Stimulated activated CD8-positive, alpha-beta memory T cell treated with anti-CD3 and anti-CD28 coated beads, Interleukin-7, amount 100 ng/mL, for 48 hours (primary cell): ENCODE measurements at regions not wholly inside any gene's neighbourhood (a gene's known extent, or its start where the extent isn't known, plus 50 kb on each side); places are given as distances from the start of the nearest gene placed in this dataset.

Experiments
- DNase-seq, 2 donors: peaks; one replicate each; pipeline ENCODE4 v3.0.0-alpha.2; 2020; ENCODE audit warnings: low read depth in 1 of 2; ENCODE audit errors: extremely low read depth in 1 of 2

GRCh38 chr3:101095693-101096430 lies 102.6 kb upstream of the ABI3BP start:
- no peak for DNase-seq

DNA sequence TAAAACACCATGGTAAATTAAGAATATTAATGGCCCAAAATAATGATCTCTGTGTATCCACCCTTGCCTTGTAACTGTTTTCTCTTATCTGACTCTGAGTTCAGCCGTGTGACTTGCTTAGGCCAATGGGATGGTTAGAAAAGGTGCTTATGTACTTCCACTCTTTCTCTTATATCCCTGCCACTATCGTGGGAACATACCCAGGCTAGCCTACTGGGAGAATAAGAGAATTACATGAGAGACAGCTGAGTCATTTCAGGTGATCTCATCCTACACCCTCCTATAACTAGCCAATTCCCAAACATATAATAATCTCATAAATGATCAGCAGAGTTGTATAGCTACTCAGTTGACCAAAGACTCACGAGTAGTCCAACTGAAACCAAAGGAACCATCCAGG lies 98.3 kb upstream of the ABI3BP start:
- no peak for DNase-seq

- no peak for DNase-seq
Measured at GRCh38 chr3:101085752-101086151, 92.5 kb upstream of the ABI3BP start.

DNA sequence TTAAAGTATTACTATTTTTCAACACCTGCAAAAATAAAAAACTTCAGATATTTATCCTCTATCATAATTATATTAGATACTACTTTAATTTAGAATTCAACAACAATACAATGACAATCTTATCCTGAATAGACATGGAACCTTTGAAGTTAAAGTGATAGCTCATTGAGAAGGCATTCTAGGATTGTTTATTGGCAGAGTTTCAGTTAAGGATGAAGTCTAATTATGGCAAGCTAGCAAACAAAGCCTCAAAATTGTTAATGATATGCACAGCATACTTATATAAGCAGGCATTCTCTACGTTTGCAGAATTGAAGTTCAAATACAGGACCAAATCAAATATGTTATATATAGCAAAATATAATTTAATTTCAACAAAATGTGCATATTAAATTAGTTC lies 91.2 kb upstream of the ABI3BP start:
- DNase-seq = no peak

DNA sequence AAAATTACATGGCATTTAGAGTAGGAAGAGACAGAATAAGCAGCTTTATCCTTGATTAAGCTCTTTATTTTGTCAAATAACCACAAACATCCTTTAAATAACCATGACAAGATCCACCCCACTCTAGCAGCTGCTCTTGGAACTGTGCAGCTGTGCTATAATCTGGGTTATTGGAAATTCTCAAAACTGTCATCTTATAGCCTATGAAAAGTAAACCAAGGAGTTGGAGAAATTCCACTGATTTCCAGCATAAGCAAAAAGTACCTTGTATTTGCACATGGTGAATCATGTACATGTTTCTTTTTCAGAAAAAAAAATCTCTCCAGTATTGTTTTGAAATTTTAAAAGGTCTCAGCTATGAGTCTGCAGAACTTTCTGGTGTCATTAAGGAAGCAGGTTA lies 88.8 kb upstream of the ABI3BP start:
- no peak for DNase-seq

DNA sequence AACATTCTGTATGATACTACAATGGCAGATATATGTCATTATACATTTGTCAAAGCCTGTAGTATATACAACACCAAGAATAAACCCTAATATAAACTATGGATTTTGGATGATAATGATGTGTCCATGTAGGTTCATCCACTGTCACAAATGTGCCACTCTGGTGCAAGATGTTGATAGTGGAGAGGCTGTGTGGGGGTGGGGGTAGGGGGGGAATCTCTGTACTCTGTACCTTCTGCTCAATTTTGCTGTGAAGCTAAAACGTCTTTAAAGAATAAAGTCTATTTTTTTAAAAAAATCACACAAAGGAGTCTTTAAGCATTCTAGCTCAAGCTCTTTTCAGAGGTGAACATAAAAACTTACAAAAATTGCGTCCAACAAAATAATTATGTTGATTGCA lies 88.2 kb upstream of the ABI3BP start:
- no peak for DNase-seq

DNA sequence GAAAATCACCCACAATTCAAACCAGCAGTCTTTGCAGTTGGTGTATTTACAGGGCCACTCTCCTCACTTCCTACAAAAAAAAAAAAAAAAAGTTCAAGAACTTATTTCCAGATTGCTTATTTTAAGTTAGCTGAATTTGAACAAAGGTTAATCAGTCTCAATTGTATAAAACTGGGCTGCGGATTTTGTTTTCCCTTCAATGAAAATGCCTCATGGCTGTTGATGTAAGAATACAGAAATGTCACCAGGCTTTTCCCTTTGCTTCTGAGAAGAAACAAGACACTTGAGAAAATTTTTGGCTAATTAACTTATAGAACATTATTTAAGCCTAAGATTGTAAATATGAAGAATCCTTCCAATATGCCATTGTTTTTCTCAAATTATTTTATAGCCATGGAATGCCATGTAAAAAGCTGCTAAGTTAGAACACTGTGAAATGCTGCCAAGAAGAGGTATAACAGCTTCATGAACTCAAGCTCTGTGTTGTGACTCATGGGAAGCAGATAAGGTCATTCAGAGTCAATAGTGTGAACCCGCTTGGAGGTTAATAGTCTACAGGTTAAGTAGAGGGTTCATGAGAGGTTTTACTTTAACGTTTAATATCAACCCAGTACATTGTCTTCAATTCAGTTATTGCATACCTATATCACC lies 84.3 kb upstream of the ABI3BP start:
- DNase-seq = no peak

GRCh38 chr3:101074518-101074917 lies 81.3 kb upstream of the ABI3BP start:
- DNase-seq = no peak

DNA sequence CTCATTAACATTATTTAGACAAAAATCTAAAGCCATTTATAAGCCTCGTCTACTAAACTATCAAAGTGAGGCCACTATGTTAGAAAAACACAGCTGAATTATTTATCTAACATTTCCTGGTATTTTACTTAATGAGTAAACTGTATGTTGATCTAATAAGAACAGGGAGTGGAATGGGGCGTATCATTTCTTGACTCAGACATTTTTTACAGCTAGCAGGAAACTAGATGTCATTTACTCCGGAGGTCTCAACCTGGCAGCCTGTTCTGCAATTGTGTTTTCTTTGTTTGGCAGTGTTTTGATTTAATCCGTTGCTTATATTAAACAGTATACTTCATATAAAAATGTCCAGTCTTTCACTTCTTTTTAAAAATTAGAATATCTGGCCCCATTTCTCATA lies 79.1 kb upstream of the ABI3BP start:
- no peak for DNase-seq

GRCh38 chr3:101070799-101071121 lies 77.5 kb upstream of the ABI3BP start:
- DNase-seq = no peak

GRCh38 chr3:101069901-101070798 lies 76.9 kb upstream of the ABI3BP start:
- peak; percentile 17 to 42 for DNase-seq

DNA sequence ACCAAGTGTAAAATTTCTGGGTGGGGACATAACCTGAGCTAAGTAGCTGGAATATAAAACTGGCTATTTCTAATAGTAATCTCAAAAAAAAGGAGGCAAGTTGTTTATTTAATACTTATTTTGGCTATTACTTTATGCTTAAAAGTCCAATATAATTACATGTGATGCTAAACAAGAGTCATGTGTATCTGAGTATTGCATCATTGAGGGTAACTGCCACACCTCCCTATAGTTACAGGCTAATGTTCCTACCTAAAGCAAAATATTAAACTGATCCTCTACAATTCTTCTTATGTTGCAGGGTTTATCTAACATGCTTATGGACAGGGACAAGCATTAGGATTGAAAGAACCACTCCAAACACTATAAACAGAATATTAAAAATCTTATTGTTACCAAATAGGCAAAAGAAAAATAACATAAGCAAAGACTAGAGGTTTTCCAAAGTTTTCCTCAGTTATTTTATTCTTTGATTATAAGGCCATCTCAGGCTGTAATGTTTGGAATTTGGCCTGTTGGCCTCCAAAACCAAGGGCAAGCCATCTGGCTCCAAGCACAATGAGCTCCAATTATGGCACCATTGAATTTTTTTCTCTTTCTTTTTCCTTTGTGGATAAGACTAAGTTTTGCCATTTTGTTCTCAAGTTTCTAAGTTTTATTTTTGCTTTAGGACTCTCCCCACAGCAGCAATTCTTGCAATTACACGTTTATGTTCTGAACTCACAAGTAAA lies 75.8 kb upstream of the ABI3BP start:
- DNase-seq = no peak

- no peak for DNase-seq
Measured at GRCh38 chr3:101066711-101067129, 73.5 kb upstream of the ABI3BP start.

DNA sequence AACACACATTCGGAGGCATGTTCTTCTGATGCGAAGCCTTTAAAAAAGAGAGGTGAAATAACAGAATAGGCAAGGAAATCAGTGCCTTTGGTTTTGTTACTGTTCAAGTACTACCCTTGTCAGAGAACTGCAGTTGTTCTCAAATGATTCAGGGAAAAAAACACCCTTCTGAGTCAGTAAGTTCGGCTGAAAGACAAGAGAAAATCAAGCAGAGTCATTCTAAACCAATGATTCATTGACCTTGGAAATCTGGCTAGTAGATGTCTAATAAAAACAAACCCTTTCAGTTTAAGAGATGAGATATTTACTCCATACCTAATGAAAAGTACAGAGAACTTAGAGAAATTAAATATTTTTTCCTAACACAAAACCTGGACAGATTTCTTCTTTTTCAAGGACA lies 72.7 kb upstream of the ABI3BP start:
- DNase-seq = no peak

DNA sequence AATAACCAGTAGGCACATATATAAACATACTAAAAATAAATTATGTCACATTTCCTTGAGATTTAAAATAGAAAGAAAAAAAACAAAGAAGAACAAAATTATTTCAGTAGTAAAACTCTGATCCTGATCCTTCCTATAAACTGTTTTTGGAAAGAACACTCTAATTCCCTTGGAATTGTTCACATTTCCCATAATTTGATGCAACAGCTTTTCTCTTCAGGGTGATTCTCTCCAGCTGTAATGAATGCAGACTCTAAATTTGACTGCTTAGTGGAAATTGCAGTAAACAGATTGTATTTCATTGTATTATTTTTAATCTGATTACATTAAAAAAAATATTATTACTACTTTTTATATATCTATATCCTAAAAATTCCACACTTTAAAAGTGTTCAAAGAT lies 70.2 kb upstream of the ABI3BP start:
- no peak for DNase-seq

DNA sequence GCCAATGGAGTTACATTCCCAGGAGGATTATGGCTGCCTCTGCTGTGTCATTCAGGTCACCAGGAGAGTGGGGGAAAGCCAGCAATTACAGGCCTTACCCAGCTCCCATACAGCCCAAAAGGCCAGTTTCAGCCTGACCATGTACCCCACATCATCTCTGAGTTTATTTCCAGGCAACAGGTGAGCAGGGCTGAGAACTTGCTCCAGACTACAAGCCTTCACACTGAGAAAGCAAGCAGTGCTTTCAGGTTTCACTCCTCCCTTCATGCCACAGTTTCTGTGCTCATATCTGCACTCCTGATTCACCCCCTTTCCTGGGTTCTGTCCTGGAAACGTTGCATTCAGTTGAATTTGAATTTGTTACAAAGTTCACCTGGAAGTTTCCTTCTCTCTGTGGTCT lies 68.1 kb upstream of the ABI3BP start:
- no peak for DNase-seq

DNA sequence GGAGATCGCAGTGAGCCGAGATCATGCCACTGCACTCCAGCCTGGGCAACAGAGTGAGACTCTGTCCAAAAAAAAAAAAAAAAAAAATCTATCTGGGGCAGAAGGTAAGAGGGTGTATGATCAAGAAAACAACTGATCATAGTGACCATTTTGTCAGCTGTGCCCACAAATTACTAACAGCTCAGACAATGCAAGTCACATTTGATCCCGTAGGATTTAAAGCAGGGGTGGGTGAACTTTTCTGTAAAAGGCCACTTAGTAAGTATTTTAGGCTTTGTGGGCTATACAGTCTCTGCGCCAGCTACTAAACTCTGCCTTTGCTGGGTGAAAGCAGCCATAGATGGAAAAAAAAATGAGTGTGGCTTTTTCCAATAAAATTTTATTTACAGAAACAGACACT lies 57.6 kb upstream of the ABI3BP start:
- no peak for DNase-seq

DNA sequence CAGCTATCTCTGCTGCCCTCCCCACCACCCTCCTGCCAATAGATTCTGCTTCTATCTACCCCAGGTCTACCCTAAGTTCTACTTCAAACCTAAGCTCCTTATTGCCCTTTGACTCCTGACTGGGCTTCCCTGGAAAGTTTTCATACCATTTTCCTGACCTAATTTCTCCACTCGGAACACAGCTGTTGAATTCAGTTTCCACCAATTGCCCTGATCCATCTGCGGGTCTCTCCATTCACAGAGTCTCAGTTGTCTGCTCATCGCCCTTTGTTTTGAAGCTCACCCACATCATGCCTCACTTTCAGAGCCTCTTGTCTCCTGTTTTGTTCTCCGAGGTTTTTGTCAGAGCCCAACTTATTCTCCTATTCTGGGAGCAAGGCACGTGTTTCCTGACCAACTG lies 56.8 kb upstream of the ABI3BP start:
- no peak for DNase-seq

- DNase-seq = no peak
Measured at GRCh38 chr3:101049532-101049931, 56.3 kb upstream of the ABI3BP start.

DNA sequence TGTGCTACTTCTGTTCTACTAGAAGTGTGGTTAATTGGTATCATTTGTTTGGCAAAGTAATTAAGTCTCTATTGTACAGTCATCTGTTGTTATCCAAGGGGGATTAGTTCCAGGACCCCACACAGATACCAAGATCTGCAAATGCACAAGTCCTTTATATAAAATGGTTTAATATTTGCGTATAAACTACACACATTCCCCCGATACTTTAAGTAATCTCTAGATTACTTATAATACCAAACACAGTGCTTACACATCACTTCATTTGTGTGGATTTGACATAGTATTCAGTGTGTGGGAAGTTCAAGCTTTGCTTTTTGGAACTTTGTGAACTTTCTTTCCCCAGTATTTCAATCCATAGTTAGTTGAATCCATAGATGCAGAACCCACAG lies 50.5 kb upstream of the ABI3BP start:
- DNase-seq = no peak

- DNase-seq = no peak
Measured at GRCh38 chr3:101042996-101043686, 49.9 kb upstream of the ABI3BP start.
